GOT3 (cell line): ENCODE measurements at regions not wholly inside any gene's neighbourhood (a gene's known extent, or its start where the extent isn't known, plus 50 kb on each side); places are given as distances from the start of the nearest gene placed in this dataset.

Experiments used
- DNase-seq: peaks from one replicate; lab custom pipeline; 2025; ENCODE audit warnings: mixed read lengths; lab: John Stamatoyannopoulos, UW

DNA sequence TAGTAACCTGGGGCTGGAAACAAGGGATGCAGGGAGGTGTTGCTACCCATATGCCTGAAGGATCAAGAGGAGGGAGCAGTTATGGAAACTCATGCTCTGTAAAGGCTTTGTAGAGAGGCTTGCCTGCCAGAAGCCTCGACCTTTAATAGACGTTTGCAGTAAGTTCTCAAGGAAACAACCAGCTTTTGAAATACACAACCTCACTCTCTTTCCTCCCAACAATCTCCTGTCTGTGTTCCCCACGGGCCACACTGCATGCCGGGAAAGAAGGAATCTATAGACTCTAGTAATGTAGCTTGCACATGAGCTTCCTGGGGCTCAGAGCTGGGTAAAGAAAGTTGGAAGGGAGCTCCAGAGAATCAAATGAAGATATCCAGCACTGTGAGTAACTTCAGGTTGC, 101.6 kb upstream of the PACRGL start:
- no peak for DNase-seq

DNA sequence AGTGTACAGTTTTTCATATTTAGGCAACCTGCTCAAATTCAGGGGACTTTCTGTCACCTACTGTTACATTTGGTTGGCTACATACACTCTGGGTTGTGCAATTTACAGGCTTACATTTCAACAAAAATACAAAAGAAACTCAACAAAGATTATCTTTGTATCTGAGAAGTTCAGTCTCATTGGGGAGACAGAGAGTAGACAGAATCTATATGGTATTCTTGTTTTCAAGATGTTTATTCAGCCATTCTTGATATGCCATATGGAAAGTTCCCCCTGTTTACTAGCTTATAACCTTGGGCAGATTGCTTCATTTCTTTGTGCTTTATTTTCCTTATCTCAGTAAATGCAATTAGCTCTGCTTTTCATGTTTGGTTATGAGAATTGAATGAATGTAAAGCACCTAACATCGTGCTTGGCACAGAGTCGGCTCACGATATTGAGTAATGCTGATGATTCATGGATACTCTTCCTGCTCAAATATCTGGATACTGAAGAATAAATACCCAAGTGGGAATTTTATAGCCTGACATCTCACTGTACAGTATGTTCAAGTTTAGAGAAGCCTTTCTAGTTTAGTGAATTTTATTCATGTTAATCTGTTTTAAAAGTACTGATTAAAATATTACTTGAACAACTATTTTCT, 96.5 kb upstream of the PACRGL start:
- DNase-seq = no peak

DNA sequence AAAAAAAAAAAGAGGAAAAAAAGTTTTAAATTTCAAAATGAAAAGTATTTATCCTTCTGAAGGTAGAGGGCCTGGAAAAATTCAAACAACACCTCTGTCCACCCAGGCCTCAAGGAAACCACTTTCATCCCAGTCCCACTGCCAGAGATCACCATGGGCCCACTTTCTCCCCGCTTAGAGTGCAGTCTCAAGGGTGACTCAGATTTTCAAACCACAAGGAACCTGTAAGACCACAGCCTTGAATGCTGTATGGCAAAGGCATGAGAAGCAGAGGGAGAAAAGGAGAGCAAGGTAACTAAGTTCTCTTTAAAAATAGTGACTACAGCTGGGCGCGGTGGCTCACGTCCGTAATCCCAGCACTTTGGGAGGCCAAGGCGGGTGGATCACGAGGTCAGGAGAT, 87.9 kb upstream of the PACRGL start:
- no peak for DNase-seq

DNA sequence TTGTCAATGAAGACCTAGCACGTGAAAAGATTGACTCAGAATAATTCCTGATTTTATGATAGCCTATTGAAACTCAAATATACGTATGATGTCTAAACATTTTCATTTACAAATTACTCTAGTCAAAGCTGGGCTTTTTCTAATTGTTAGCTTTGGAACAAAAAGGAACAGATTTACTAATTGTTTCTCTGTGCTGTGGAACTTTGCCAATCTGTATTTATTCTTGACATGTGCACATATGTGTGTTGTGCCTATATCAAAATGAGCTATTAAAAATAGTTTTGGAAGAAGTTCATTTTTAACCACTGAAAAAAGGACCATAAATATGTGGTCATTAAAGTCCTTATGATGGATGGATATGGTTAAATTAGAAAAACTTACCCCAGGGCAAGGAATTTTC, 85.4 kb upstream of the PACRGL start:
- DNase-seq = no peak

DNA sequence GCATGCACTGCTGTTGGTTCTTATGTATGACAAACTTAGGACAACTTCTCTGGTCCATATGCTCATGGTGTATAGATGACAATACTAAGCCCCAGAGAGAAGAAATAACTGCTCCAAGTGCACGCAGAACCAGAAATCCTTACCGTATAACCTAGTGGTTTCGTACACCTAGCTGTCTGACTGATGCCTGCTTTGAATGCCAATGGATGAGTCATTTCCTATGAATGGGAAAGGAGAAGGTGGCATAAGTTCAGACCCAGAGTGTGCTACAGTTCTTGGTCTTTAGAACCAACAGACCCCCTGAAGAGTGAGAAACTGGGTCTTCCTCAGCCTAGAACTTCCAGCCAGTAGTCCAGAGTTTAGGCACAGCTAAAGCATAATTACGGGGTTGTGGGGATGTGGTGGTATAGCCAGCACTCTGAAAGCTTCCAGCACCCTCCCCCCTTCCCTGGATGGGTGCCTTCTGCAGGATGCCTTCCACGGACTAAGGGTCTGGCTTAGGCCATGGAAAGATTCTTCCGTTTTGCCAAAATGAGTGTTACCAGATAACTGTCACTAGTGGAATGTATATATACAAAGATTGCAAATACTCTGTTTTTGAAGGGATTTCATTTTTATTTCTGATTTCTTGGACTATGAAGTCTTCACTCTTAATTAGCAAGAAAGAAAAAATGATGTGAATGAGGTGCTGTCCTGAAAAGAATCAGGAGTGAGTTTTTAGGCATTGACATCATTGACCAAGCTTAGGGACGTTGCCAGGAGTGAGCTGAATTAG, 84.6 kb upstream of the PACRGL start:
- no peak for DNase-seq

DNA sequence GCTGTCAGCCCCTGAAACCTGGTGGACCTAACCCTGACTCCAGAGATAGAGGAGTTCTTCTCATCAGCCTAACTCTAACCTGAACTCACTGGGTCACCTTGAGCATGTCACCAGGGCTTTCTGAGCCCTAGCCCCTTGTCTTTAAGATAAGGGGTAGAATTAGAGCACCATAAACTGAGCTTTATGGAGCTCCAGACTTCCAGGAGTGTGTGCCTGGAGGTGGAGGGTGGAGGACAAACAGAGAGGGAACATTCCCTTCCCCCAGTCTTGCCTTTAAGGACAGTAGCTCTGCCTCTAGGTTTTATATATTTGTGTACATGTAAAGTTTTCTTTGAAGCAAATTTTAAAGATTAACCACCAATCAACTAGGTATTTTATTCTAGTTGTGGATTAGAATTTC, 83.9 kb upstream of the PACRGL start:
- DNase-seq = no peak

DNA sequence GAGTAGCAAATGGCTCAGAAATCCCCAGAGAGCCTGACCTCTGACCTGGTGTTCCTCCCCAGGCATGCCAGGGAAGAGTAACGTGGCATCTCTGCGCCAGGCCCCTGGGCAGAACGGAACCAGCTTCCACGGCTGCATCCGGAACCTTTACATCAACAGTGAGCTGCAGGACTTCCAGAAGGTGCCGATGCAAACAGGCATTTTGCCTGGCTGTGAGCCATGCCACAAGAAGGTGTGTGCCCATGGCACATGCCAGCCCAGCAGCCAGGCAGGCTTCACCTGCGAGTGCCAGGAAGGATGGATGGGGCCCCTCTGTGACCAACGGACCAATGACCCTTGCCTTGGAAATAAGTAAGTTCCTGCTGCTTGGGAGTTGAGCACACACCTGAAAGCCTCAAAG, 83.4 kb upstream of the PACRGL start:
- DNase-seq = no peak

DNA sequence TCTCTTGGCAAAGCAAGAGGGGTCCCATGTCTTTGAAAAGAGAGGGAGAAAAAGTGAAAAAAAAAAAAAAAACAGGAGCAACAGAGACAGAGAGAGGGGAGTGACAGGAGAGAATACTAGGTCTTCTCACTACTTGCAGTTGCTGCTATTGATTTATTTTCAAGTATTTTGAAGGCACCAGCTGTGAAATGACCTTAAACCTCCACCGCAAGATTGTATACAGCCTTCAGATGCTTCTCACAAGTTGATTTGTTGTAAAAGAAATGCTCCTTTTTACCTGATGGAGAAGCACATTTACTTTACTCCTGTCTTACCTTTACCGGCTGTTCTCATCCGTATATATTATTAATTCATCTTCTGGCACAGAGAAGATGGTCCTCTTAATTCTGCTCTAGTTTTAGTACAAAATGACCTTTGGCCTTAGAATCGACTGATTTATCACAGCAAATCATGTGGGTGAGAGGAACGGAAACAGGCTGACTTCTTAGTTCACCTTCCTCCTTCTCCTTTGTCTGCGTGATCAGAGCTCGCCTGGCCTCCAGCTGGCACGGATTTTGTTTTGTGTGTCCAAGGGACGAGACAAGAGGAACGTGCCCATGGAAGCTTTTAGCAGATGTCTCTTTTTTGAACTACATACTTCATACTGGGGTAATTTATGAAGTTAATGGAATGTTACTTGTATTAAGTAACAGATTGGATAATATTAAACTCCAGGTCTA, 82.4 kb upstream of the PACRGL start:
- DNase-seq = no peak

DNA sequence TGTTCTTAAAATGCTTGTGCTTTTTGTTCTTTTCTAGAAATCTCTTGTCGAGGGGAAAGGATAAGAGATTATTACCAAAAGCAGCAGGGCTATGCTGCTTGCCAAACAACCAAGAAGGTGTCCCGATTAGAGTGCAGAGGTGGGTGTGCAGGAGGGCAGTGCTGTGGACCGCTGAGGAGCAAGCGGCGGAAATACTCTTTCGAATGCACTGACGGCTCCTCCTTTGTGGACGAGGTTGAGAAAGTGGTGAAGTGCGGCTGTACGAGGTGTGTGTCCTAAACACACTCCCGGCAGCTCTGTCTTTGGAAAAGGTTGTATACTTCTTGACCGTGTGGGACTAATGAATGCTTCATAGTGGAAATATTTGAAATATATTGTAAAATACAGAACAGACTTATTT, 81.5 kb upstream of the PACRGL start:
- DNase-seq = no peak

DNA sequence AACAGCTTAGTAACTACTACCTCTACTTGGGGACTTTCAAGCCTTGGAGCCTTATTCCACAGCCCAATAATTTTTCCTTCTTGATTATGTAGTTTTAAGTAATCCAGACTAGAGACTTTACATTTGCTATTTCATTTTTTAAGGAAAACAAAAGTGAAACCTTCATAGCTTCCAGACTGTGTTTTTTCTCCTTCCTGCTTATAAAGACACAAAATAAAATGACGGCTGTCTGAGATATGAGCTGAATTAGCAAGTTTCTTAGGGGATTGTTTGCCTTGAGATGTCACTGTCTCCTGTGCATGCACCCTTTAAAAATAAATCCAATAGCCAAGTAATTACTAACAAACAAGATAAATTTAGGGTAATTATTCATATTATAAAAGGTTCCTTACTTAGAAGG, 78.8 kb upstream of the PACRGL start:
- no peak for DNase-seq

DNA sequence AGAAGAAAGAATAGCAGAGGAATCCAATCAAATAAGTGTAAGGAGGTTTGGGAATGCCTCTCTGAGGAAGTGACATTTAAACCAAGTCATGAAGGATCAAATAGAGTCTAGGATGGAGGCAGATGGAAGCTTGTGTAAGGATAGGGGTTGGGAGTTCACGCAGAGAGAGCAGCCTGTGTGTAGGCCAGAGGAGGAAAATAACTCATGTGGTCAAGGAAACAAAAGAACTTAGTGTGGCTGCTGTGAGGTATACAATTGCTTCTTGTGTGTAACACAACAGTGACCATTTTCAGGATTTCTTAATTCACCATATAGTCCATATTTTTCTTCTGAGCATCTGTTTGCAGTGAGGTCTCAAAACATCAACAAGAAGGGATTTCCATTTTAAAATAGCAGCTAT, 77.6 kb upstream of the PACRGL start:
- no peak for DNase-seq

DNA sequence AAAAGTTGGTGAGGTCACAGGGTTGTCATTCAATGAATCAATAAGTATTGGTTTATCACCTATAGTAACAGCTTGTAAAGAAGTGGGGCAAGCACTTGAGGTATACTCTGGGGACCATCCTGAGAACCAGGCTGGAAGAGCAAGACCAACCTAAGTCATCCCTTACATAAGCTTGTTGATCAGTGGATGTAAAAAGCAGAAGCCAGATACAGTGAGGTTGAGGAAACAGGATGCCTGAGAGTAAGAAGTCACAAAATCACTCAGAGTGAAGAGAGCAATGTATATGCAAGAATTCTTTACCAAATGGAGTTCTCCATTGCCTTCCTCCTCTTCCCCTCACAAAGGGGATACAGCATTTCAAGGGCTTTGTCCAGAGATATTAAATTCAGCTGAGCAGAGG, 76.3 kb upstream of the PACRGL start:
- no peak for DNase-seq

DNA sequence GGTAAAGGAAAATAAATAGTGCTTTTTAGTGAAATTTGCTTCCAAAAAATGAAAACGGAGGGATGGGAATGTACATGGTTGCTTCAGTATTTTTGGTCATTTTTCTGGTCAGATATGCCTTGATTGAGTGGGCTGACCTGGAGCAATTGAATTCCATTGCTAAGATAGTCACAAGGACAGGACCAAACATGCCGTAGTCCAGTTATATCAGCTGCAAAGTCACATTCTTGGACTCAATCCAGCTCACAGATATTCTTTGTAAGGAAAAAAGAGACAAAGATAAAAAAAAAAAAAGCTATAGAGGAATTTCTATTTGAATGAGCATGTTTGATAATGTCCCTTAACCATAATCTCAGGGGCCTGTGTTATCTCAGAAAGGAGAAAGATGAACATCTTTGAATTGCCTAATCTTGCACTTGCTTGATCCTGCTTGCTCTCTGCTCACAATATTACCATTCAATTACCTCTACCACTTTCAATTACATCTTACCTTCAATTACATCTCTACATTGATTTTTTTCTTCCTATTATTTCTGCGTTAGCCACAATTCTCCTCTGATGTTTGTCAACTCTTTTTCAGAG, 75.4 kb upstream of the PACRGL start:
- DNase-seq = no peak

DNA sequence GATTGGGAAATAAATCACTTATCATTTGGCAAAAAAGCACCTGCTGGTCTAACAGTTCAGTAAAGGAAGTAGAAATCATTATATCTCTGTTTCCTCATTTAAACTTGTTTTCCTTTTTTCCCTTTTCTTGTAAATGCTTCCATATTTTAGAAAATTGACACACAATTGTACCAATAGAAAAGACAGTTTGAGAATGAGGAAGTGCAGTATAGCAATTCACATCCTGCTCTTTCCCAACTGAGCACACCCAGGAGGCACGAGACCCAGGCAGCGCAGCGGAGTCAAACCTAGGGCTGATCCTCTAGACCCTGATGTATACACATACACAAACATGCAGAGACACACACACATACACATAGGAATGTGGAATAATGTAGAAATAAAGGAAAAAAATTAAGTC, 74.8 kb upstream of the PACRGL start:
- no peak for DNase-seq

DNA sequence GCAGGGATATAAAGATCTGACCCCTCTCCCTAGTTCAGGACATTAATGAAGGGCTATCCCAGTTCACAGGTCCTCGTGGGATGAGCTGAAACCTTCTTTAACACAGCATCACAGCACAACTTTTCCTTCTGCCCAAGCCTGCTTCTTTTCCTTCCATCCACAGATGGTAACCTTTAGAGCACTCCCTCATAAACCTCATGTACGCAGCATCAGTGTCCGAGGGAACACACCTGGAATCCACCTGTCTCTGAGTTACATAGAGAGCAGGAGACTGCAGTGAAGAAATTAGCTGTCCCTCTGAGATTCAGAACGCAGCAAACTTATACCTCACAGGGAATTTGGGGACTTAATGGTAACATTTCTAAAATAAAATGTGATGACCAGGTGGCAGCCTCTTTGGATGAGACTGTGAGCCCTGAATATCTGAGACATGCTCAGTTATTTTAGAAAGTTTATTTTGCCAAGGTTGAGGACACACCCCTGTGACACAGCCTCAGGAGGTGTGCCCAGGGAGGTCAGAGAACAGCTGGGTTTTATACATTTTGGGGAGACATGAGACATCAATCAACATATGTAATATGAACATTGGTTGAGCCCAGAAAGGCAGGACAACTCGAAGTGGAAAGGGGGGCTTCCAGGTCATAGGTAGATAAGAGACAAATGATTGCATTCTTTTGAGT, 73.8 kb upstream of the PACRGL start:
- no peak for DNase-seq

DNA sequence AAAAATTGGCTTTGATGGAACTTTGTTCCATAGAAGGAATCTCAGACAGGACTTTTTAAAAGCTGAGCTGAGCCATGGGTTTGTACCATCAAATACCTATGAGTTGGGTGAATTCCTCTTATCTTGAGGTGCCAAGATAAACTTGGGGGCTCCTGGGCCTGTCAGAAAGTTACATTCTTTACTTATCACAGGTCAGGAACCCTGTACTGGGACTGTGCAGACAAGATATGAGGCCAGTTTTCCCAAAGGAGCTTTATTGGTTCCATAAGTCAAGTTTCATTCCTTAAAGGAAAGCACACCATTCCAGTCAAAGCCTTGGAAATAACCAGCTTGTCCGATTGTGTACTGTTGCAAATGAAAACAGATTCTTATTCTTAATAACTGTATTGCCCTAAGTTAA, 72.4 kb upstream of the PACRGL start:
- DNase-seq = no peak

DNA sequence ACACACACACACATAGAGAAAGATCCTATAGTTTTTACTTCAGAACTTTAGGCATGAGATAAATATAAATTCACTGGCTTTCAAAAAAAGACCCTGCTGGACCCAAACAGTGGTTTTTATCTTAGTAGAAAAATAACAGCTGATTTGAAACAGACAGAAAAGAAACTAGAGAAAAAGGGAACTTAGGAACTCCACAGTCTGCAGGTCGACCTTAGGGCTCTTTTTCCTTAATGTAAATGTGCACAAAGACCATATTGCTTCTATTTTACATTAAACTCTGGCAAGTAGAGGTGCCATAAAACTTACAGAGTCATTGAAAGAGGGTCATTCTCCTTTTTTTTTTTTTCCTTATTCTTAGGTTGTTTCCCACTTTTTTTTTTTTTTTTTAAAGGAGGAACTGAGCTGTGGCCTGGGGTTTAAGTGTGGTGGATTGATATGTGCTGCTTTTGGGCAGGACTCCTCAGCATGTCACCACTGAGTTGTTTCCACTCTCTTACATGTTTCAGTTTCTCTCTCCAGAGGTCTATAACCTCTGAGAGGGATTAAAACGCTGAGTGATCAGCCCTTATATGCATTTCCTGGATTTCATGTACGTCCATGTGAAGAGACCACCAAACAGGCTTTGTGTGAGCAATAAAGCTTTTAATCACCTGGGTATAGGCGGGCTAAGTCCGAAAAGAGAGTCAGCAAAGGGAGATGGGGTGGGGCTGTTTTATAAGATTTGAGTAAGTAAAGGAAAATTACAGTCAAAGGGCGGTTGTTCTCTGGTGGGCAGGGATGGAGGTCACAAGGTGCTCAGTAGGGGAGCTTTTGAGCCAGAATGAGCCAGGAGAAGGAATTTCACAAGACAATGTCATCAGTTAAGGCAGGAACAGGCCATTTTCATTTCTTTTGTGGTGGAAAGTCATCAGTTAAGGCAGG, 70.8 kb upstream of the PACRGL start:
- DNase-seq = no peak

DNA sequence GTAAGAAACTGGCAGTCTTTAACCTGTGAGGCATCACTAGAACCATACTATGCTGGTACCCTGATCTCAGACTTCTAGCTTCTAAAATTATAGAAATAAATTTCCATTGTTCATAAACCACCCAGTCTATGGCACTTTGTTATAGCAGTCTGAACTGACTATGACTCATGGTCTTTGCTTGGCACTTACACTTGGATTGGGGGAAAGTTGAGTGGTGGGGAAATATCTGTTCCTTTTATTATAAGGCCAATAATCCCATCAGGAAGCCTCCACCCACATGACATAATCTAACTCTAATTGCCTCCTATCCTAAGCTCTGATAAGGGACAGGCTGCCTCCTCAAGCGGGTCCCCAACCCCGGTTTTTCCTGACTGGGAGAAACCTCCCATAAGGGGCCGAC, 61.4 kb upstream of the PACRGL start:
- DNase-seq = no peak

DNA sequence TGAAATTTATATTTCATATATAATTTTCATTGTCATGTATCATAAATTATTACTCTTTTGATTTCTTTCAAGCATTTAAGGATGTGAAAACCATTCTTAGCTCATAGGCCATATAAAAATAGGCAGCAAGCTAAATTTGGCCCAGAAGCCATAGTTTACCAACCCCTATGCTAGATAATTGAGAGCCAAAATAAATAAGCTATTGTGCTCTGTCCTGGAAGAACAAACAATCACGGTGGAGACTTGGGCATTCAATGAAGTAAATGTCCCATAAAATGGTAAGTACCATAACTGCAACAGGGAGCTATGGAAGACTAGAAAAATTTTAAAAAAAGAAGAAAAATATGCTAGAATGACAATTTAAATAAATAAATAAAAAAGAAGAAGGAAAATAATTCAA, 60.9 kb upstream of the PACRGL start:
- DNase-seq = no peak

DNA sequence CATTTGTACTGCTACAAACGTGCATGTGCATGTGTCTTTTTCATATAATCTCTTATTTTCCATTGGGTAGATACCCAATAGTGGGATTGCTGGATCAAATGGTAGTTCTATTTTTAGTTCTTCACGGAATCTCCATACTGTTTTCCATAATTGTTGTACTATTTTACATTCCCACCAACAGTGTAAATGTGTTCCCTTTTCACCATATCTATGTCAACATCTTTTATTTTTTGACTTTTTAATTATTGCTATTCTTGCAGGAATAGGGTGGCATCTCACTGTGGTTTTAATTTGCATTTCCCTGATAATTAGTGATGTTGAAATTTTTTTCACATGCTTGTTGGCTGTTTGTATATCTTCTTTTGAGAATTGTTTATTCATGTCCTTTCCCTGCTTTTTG, 59.3 kb upstream of the PACRGL start:
- no peak for DNase-seq

DNA sequence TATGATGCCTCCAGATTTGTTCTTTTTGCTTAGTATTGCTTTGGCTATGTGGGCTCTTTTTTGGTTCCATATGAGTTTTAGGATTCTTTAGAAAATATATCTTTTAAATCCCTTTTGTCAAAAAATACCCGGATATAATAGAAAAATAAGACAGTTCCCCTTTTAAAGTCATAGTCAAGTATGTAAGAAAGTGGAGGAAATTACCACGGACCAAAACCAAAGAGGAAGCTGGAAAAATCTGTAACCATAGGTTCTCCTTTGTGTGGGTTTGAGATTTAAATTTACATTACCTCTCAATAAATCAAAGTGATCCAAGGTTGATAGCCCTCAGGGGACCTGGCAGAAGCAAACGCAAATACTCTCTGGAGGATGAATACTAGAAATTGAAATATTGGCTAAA, 58.3 kb upstream of the PACRGL start:
- DNase-seq = no peak
